ENCODE measurements at regions not wholly inside any gene's neighbourhood (a gene's known extent, or its start where the extent isn't known, plus 50 kb on each side); places are given as distances from the start of the nearest gene placed in this dataset.

GRCh38 chr14:62409626-62410300 lies 635.5 kb downstream of the KCNH5 start:
- no peaks in the 10 kb centered on the region for H3K36me3 Mint-ChIP-seq (ENCODE audit: low read depth)
- no peak for DNase-seq (ENCODE audit: low read depth, low spot score)
- no peaks in the 10 kb centered on the region for H3K9me3 Mint-ChIP-seq
- H3K4me1 Mint-ChIP-seq: no peaks in the 10 kb centered on the region
- H3K4me3 Mint-ChIP-seq: no peak overlapping the region
- H3K27ac Mint-ChIP-seq (ENCODE audit: unreplicated experiment): no peak overlapping the region
- TF ChIP-seq CTCF (conservative IDR thresholded peaks at IDR 0.05): no peak
- no peaks in the 10 kb centered on the region for H3K27me3 Mint-ChIP-seq (ENCODE audit: low read depth)

- Mint-ChIP-seq H3K36me3 (ENCODE audit: low read depth) (no peaks in the 10 kb centered on the region), H3K4me1 (no peaks in the 10 kb centered on the region), H3K27ac (ENCODE audit: unreplicated experiment) (no peak overlapping the region), H3K9me3 (peaks cover 7% of the 10 kb centered on the region), H3K27me3 (ENCODE audit: low read depth) (no peaks in the 10 kb centered on the region), H3K4me3 (no peak overlapping the region)
- TF ChIP-seq CTCF (conservative IDR thresholded peaks at IDR 0.05): no peak
- no peak for DNase-seq (ENCODE audit: low read depth, low spot score)
Observed at GRCh38 chr14:62420847-62421246, 624.4 kb downstream of the KCNH5 start.

- no peaks in the 10 kb centered on the region for H3K27me3 Mint-ChIP-seq (ENCODE audit: low read depth)
- H3K9me3 Mint-ChIP-seq: peaks cover 19% of the 10 kb centered on the region
- H3K36me3 Mint-ChIP-seq (ENCODE audit: low read depth): peaks cover 5% of the 10 kb centered on the region
- TF ChIP-seq CTCF (conservative IDR thresholded peaks at IDR 0.05): no peak
- no peak overlapping the region for H3K27ac Mint-ChIP-seq (ENCODE audit: unreplicated experiment)
- H3K4me3 Mint-ChIP-seq: no peak overlapping the region
- no peaks in the 10 kb centered on the region for H3K4me1 Mint-ChIP-seq
- DNase-seq (ENCODE audit: low read depth, low spot score): no peak
Observed at GRCh38 chr14:62428429-62429203, 616.6 kb downstream of the KCNH5 start.

- no peaks in the 10 kb centered on the region for H3K27me3 Mint-ChIP-seq (ENCODE audit: low read depth)
- TF ChIP-seq CTCF (conservative IDR thresholded peaks at IDR 0.05): no peak
- peaks cover 6% of the 10 kb centered on the region for H3K36me3 Mint-ChIP-seq (ENCODE audit: low read depth)
- no peak for DNase-seq (ENCODE audit: low read depth, low spot score)
- peaks cover 19% of the 10 kb centered on the region for H3K9me3 Mint-ChIP-seq
- no peaks in the 10 kb centered on the region for H3K4me1 Mint-ChIP-seq
- H3K4me3 Mint-ChIP-seq: no peak overlapping the region
- no peak overlapping the region for H3K27ac Mint-ChIP-seq (ENCODE audit: unreplicated experiment)
Observed at GRCh38 chr14:62429683-62430082, 615.6 kb downstream of the KCNH5 start.

GRCh38 chr14:62431496-62431895 lies 613.8 kb downstream of the KCNH5 start:
- peaks cover 8% of the 10 kb centered on the region for H3K36me3 Mint-ChIP-seq (ENCODE audit: low read depth)
- no peaks in the 10 kb centered on the region for H3K27me3 Mint-ChIP-seq (ENCODE audit: low read depth)
- H3K4me1 Mint-ChIP-seq: no peaks in the 10 kb centered on the region
- no peak for TF ChIP-seq CTCF (conservative IDR thresholded peaks at IDR 0.05)
- DNase-seq (ENCODE audit: low read depth, low spot score): no peak
- peaks cover 12% of the 10 kb centered on the region for H3K9me3 Mint-ChIP-seq
- H3K27ac Mint-ChIP-seq (ENCODE audit: unreplicated experiment): peak overlapping the region; percentile 58
- H3K4me3 Mint-ChIP-seq: no peak overlapping the region

Data from neural crest cell (in vitro differentiated cells).